Prostate gland (tissue), 2 donors: ENCODE measurements at regions not wholly inside any gene's neighbourhood (a gene's known extent, or its start where the extent isn't known, plus 50 kb on each side); places are given as distances from the start of the nearest gene placed in this dataset.

Experiments used
- POLR2AphosphoS5 ChIP-seq: sonication (generic); formaldehyde crosslinking; IDR thresholded peaks from one replicate; pipeline ENCODE4 v1.6.1; 2017; ENCODE audit warnings: antibody characterized with exemption
- TF ChIP-seq, protein P1 (sequence below), 4 experiments: fragments of 200-600 bp in 2 of 4; fragments of 450-650 bp in 2 of 4; sonication (generic) in 2 of 4; IDR thresholded peaks; 1 replicate in 3 of 4; 2 replicates in 1 of 4; pipeline ENCODE4 v1.5.1; 2016 to 2019; ENCODE audit warnings: antibody characterized with exemption in 4 of 4, mild to moderate bottlenecking in 2 of 4, moderate library complexity in 2 of 4

DNA sequence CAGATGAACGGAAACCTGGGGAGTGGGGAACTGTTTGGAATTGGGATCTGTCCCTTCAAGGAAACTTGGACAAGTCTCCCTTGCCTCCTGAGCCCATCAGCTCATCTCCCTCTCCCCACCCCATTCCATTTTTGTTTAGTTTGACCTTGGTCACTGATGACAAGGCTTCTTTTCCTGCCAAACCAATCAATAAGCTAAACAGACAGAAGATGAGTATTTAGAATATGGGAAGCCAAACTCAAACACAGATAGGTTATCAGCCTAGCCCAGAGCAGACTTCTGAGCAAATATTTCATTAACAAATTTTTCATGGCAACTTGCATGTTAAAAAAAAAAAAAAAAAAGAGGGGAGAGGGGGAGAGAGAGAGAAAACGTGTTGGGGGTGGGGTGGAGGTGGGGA is 337.2 kb upstream of the PROX1 start:
- TF ChIP-seq POLR2AphosphoS5: no peak
- TF ChIP-seq, protein P1, sequence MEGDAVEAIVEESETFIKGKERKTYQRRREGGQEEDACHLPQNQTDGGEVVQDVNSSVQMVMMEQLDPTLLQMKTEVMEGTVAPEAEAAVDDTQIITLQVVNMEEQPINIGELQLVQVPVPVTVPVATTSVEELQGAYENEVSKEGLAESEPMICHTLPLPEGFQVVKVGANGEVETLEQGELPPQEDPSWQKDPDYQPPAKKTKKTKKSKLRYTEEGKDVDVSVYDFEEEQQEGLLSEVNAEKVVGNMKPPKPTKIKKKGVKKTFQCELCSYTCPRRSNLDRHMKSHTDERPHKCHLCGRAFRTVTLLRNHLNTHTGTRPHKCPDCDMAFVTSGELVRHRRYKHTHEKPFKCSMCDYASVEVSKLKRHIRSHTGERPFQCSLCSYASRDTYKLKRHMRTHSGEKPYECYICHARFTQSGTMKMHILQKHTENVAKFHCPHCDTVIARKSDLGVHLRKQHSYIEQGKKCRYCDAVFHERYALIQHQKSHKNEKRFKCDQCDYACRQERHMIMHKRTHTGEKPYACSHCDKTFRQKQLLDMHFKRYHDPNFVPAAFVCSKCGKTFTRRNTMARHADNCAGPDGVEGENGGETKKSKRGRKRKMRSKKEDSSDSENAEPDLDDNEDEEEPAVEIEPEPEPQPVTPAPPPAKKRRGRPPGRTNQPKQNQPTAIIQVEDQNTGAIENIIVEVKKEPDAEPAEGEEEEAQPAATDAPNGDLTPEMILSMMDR (IDR thresholded peaks at IDR 0.05): no peak
